ENCODE measurements at regions not wholly inside any gene's neighbourhood (a gene's known extent, or its start where the extent isn't known, plus 50 kb on each side); places are given as distances from the start of the nearest gene placed in this dataset.

GRCh38 chr4:30117433-30117832 is 602.7 kb upstream of the PCDH7 start:
- TF ChIP-seq CTCF (IDR thresholded peaks at IDR 0.05): no peak
- TF ChIP-seq POLR2A (IDR thresholded peaks at IDR 0.05): no peak
